H1 (cell line): ENCODE measurements at regions not wholly inside any gene's neighbourhood (a gene's known extent, or its start where the extent isn't known, plus 50 kb on each side); places are given as distances from the start of the nearest gene placed in this dataset.

Experiments used
- CTCF ChIA-PET: fragments of 300-600 bp; sonication (Branson Sonifier 250); formaldehyde crosslinking; loops from one replicate; lab custom pipeline; 2021; ENCODE audit not compliant: partially characterized antibody; lab: Charles Lee
- POLR2A ChIA-PET: fragments of 300-600 bp; sonication (Branson Sonifier 250); formaldehyde crosslinking; loops from one replicate; lab custom pipeline; 2021; ENCODE audit warnings: inconsistent platforms; ENCODE audit not compliant: partially characterized antibody; lab: Charles Lee
- DNase-seq, 2 experiments: peaks; one replicate each; pipeline versions ENCODE4 v3.0.0 to v3.0.0-alpha.2; 2010 to 2022; ENCODE audit warnings: low spot score in 2 of 2, low read depth in 1 of 2, mixed read lengths in 1 of 2
- FAIRE-seq: peaks from 2 replicates; lab custom pipeline; 2011; peaks lifted over from hg19 to GRCh38; lab: Jason Lieb, UNC
- H2AFZ ChIP-seq: 2 replicates; pipeline ENCODE4 v1.8.1; 2012; ENCODE audit warnings: low read length, inconsistent platforms
- H2AK5ac ChIP-seq: 2 replicates; pipeline ENCODE4 v1.6.1; 2013; ENCODE audit warnings: low read depth, low read length
- H2BK120ac ChIP-seq: replicated peaks from 2 replicates; pipeline ENCODE3; 2013; ENCODE audit warnings: low read depth, low read length, inconsistent platforms
- H2BK12ac ChIP-seq: 2 replicates; pipeline ENCODE4 v1.6.1; 2013; ENCODE audit warnings: low read depth, low read length
- H2BK15ac ChIP-seq: 2 replicates; pipeline ENCODE4 v1.6.1; 2013; ENCODE audit warnings: low read length
- H2BK20ac ChIP-seq: 2 replicates; pipeline ENCODE4 v1.6.1; 2013; ENCODE audit warnings: low read length
- H2BK5ac ChIP-seq: 2 replicates; pipeline ENCODE4 v1.6.1; 2013; ENCODE audit warnings: low read depth, low read length
- H3K14ac ChIP-seq: 2 replicates; pipeline ENCODE4 v1.6.1; 2013; ENCODE audit warnings: inconsistent platforms; ENCODE audit not compliant: insufficient read length
- H3K18ac ChIP-seq: 2 replicates; pipeline ENCODE4 v1.6.1; 2013; ENCODE audit warnings: low read length; ENCODE audit errors: extremely low read depth
- H3K23ac ChIP-seq: 2 replicates; pipeline ENCODE4 v1.6.1; 2013; ENCODE audit warnings: inconsistent platforms; ENCODE audit not compliant: insufficient read length
- H3K23me2 ChIP-seq: 2 replicates; pipeline ENCODE4 v1.6.1; 2013; ENCODE audit warnings: low read depth, low read length
- H3K27ac ChIP-seq: 2 replicates; pipeline ENCODE4 v1.6.1; 2011; ENCODE audit warnings: low read depth, low read length, inconsistent platforms
- H3K27me3 ChIP-seq, 4 experiments: replicated peaks in 1 of 4; 1 replicate in 1 of 4; 2 replicates in 3 of 4; pipeline versions ENCODE4 v1.6.1 to v1.8.1; 2011 to 2013; ENCODE audit warnings: low read length in 3 of 4, mild to moderate bottlenecking in 3 of 4, inconsistent platforms in 2 of 4, mixed read lengths in 2 of 4, moderate library complexity in 1 of 4; ENCODE audit not compliant: control insufficient read depth in 3 of 4, insufficient read depth in 3 of 4; ENCODE audit errors: extremely low read depth in 1 of 4
- H3K36me3 ChIP-seq, 4 experiments: 2 replicates each; pipeline versions ENCODE4 v1.6.1 to v1.8.1; 2011 to 2013; ENCODE audit warnings: mild to moderate bottlenecking in 4 of 4, low read length in 3 of 4, moderate library complexity in 2 of 4, control low read depth in 1 of 4, inconsistent platforms in 1 of 4; ENCODE audit not compliant: insufficient read depth in 4 of 4, control insufficient read depth in 2 of 4
- H3K4ac ChIP-seq: replicated peaks from 2 replicates; pipeline ENCODE3; 2013; ENCODE audit warnings: low read length, low read depth, mixed read lengths, inconsistent platforms; ENCODE audit not compliant: insufficient read length
- H3K4me1 ChIP-seq, 4 experiments: replicated peaks in 1 of 4; 1 replicate in 1 of 4; 2 replicates in 3 of 4; pipeline versions ENCODE4 v1.6.1 to v1.8.1; 2011 to 2013; ENCODE audit warnings: low read length in 3 of 4, inconsistent platforms in 2 of 4, mixed read lengths in 1 of 4; ENCODE audit not compliant: insufficient read depth in 4 of 4, control insufficient read depth in 3 of 4
- H3K4me2 ChIP-seq, 2 experiments: 2 replicates each; pipeline versions ENCODE4 v1.6.1 to v1.8.1; 2011 to 2013; ENCODE audit warnings: low read depth in 2 of 2, low read length in 2 of 2, control low read depth in 1 of 2, inconsistent platforms in 1 of 2, mild to moderate bottlenecking in 1 of 2; ENCODE audit not compliant: insufficient read depth in 1 of 2
- H3K4me3 ChIP-seq, 4 experiments: fragments of 200-600, 300-600 bp in 1 of 4; sonication (generic), shearing (Covaris generic), sonication (Bioruptor Twin) in 1 of 4; 2 replicates each; pipeline versions ENCODE4 v1.5.1 to v1.8.1; 2011 to 2016; ENCODE audit warnings: low read length in 4 of 4, low read depth in 3 of 4, control low read depth in 2 of 4, inconsistent platforms in 2 of 4, mild to moderate bottlenecking in 2 of 4, mixed read lengths in 1 of 4, moderate library complexity in 1 of 4; ENCODE audit not compliant: insufficient read depth in 2 of 4; ENCODE audit errors: extremely low read depth in 1 of 4
- H3K56ac ChIP-seq: replicated peaks from 2 replicates; pipeline ENCODE3; 2013; ENCODE audit warnings: low read depth, mild to moderate bottlenecking, mixed read lengths, low read length, inconsistent platforms; ENCODE audit not compliant: insufficient read length
- H3K79me1 ChIP-seq: 2 replicates; pipeline ENCODE4 v1.6.1; 2013; ENCODE audit warnings: low read depth, low read length, control low read depth
- H3K79me2 ChIP-seq, 2 experiments: 2 replicates each; pipeline versions ENCODE4 v1.6.1 to v1.8.1; 2012 to 2013; ENCODE audit warnings: low read length in 2 of 2, mild to moderate bottlenecking in 2 of 2, inconsistent platforms in 1 of 2; ENCODE audit not compliant: insufficient read depth in 2 of 2, control insufficient read depth in 1 of 2
- H3K9ac ChIP-seq, 4 experiments: replicated peaks in 1 of 4; 1 replicate in 1 of 4; 2 replicates in 3 of 4; pipeline versions ENCODE4 v1.6.1 to v1.8.1; 2011 to 2013; ENCODE audit warnings: low read depth in 3 of 4, low read length in 3 of 4, control low read depth in 2 of 4, mild to moderate bottlenecking in 2 of 4, moderate library complexity in 2 of 4, inconsistent platforms in 1 of 4; ENCODE audit errors: extremely low read depth in 1 of 4
- H3K9me3 ChIP-seq, 2 experiments: 2 replicates each; pipeline versions ENCODE4 v1.6.1 to v1.8.1; 2012 to 2013; ENCODE audit warnings: mild to moderate bottlenecking in 2 of 2, moderate library complexity in 2 of 2, control low read depth in 1 of 2, inconsistent platforms in 1 of 2, low read depth in 1 of 2, low read length in 1 of 2, mixed read lengths in 1 of 2; ENCODE audit not compliant: insufficient read depth in 2 of 2
- H4K20me1 ChIP-seq, 2 experiments: replicated peaks in 1 of 2; 2 replicates each; pipeline versions ENCODE3 to v1.8.1; 2011 to 2013; ENCODE audit warnings: inconsistent platforms in 2 of 2, low read length in 2 of 2, mild to moderate bottlenecking in 1 of 2; ENCODE audit not compliant: insufficient read depth in 2 of 2, control insufficient read depth in 1 of 2
- H4K5ac ChIP-seq: 2 replicates; pipeline ENCODE4 v1.6.1; 2013; ENCODE audit warnings: low read length, low read depth, mixed read lengths, inconsistent platforms; ENCODE audit not compliant: insufficient read length
- H4K8ac ChIP-seq: 2 replicates; pipeline ENCODE4 v1.8.0; 2013; ENCODE audit warnings: mild to moderate bottlenecking, moderate library complexity, low read length, inconsistent platforms; ENCODE audit not compliant: insufficient read depth; ENCODE audit errors: extremely low read depth
- H4K91ac ChIP-seq: replicated peaks from 2 replicates; pipeline ENCODE3; 2013; ENCODE audit warnings: low read length, mixed read lengths, inconsistent platforms; ENCODE audit not compliant: insufficient read length
- BCL11A ChIP-seq, 2 experiments: IDR thresholded peaks; one replicate each; pipeline ENCODE4 v1.6.1; 2011; ENCODE audit warnings: low read depth in 2 of 2, low read length in 2 of 2, mild to moderate bottlenecking in 2 of 2
- CBX5 ChIP-seq: fragments of 300-800, 300-1000 bp; sonication (generic); IDR thresholded peaks from 2 replicates; pipeline ENCODE4 v1.7.1; 2016; ENCODE audit warnings: antibody characterized with exemption, low read length, low read depth
- CTBP2 ChIP-seq: IDR thresholded peaks from 2 replicates; pipeline ENCODE4 v1.7.0; 2011; ENCODE audit warnings: borderline replicate concordance, mild to moderate bottlenecking, moderate library complexity, mixed read lengths, low read length; ENCODE audit not compliant: insufficient read depth, insufficient read length
- GABPA ChIP-seq: IDR thresholded peaks from 2 replicates; pipeline ENCODE4 v1.6.1; 2011; ENCODE audit warnings: mild to moderate bottlenecking, low read length, moderate library complexity, borderline replicate concordance; ENCODE audit not compliant: insufficient read depth
- HDAC2 ChIP-seq, 2 experiments: fragments of 300-600 bp in 1 of 2; sonication (generic) in 1 of 2; IDR thresholded peaks; 2 replicates each; pipeline ENCODE4 v1.6.1; 2011 to 2012; ENCODE audit warnings: low read depth in 2 of 2, low read length in 2 of 2, mild to moderate bottlenecking in 2 of 2, moderate library complexity in 2 of 2, borderline replicate concordance in 1 of 2, inconsistent platforms in 1 of 2
- HDAC6 ChIP-seq: IDR thresholded peaks from one replicate; pipeline ENCODE4 v1.7.1; 2012; ENCODE audit warnings: low read depth, mild to moderate bottlenecking, inconsistent platforms, low read length, moderate library complexity
- KDM4A ChIP-seq: IDR thresholded peaks from one replicate; pipeline ENCODE4 v1.7.1; 2012; ENCODE audit warnings: low read depth, mild to moderate bottlenecking, moderate library complexity, low read length, inconsistent platforms; ENCODE audit not compliant: severe bottlenecking
- MAFK ChIP-seq: IDR thresholded peaks from 2 replicates; pipeline ENCODE4 v1.6.1; 2012; ENCODE audit warnings: low read depth, mild to moderate bottlenecking, improper control_type of control experiment, low read length
- RFX5 ChIP-seq: IDR thresholded peaks from 2 replicates; pipeline ENCODE4 v1.6.1; 2011; ENCODE audit warnings: low read depth, low read length, improper control_type of control experiment, borderline replicate concordance
- RNF2 ChIP-seq: fragments of 200-900, 300-1000 bp; sonication (generic); IDR thresholded peaks from 2 replicates; pipeline ENCODE4 v1.7.1; 2016; ENCODE audit warnings: borderline replicate concordance, low read depth, mild to moderate bottlenecking, antibody characterized with exemption, low read length; ENCODE audit not compliant: poor library complexity, severe bottlenecking; ENCODE audit errors: missing control alignments
- SIRT6 ChIP-seq: IDR thresholded peaks from one replicate; pipeline ENCODE4 v1.7.1; 2012; ENCODE audit warnings: low read length, inconsistent platforms
- SIX5 ChIP-seq: IDR thresholded peaks from 2 replicates; pipeline ENCODE4 v1.6.1; 2011; ENCODE audit warnings: mild to moderate bottlenecking, low read depth, low read length
- SP4 ChIP-seq: IDR thresholded peaks from 2 replicates; pipeline ENCODE4 v1.6.1; 2012; ENCODE audit warnings: low read length, inconsistent platforms
- TAF1 ChIP-seq: IDR thresholded peaks from 2 replicates; pipeline ENCODE4 v1.6.1; 2011; ENCODE audit warnings: mild to moderate bottlenecking, low read depth, low read length
- TCF12 ChIP-seq: IDR thresholded peaks from 2 replicates; pipeline ENCODE4 v1.6.1; 2011; ENCODE audit warnings: low read depth, mild to moderate bottlenecking, low read length
- WGBS, 2 experiments: shearing (Covaris generic) in 1 of 2; methylation state at CpG; one replicate each; pipeline versions ENCODE4 v1.1.6 to v1.1.7; 2013 to 2015; ENCODE audit warnings: low lambda C conversion rate in 2 of 2, mixed read lengths in 2 of 2, inconsistent platforms in 1 of 2, low coverage in 1 of 2, missing lambda C conversion rate in 1 of 2; ENCODE audit not compliant: insufficient replicate concordance in 2 of 2, insufficient coverage in 1 of 2, insufficient read length in 1 of 2; ENCODE audit errors: extremely low coverage in 1 of 2, missing lambda C conversion rate in 1 of 2; 5-methylcytosine and 5-hydroxymethylcytosine counted together

- no peak overlapping the region for H2BK20ac ChIP-seq
- H3K4ac ChIP-seq = no peak overlapping the region
- no peaks in the 10 kb centered on the region for H3K9me3 ChIP-seq
- H3K56ac ChIP-seq = no peak overlapping the region
- H3K79me2 ChIP-seq = peaks cover 0 to 52% of the 10 kb centered on the region in 2 experiments; a peak in 2 of 4 replicates
- H3K79me1 ChIP-seq = peaks cover 2% of the 10 kb centered on the region
- no peak overlapping the region for H3K18ac ChIP-seq
- no peak overlapping the region for H4K5ac ChIP-seq
- H3K36me3 ChIP-seq = peaks cover 0 to 22% (median 14%) of the 10 kb centered on the region in 4 experiments; a peak in 7 of 8 replicates
- ChIA-PET CTCF (interaction anchor here (0.7 to 1.6 kb wide), 8 partner anchors 9 to 363 kb away, joined by 3 to 5 read pairs (median 3); no protein-coding TSS in a partner anchor), POLR2A (no interaction called here)
- H3K23ac ChIP-seq = no peak overlapping the region
- 96% methylated on average over 11 of the region's 11 CpGs; no CpG with 5 or more reads in 1 of the 2 experiments for WGBS, 2 experiments
- H3K27ac ChIP-seq = no peak overlapping the region
- H2BK120ac ChIP-seq = no peak overlapping the region
- H3K4me3 ChIP-seq = no peak overlapping the region
- no peak overlapping the region for H2AK5ac ChIP-seq
- H3K4me1 ChIP-seq = peaks cover 0 to 8% (median 2%) of the 10 kb centered on the region in 4 experiments
- H4K8ac ChIP-seq = no peak overlapping the region
- DNase-seq = no peak
- H4K91ac ChIP-seq = no peak overlapping the region
- no peak for FAIRE-seq
- no peak overlapping the region for H2BK15ac ChIP-seq
- H2BK5ac ChIP-seq = no peak overlapping the region
- no peak overlapping the region for H3K9ac ChIP-seq
- H4K20me1 ChIP-seq = peaks cover 0 to 2% of the 10 kb centered on the region in 2 experiments
- H3K4me2 ChIP-seq = no peak overlapping the region
- no peaks in the 10 kb centered on the region for H3K27me3 ChIP-seq
- H3K14ac ChIP-seq = no peak overlapping the region
- H2BK12ac ChIP-seq = no peak overlapping the region
- no peak overlapping the region for H2AFZ ChIP-seq
- no peaks in the 10 kb centered on the region for H3K23me2 ChIP-seq
- TF ChIP-seq CTBP2 = no peak
- TF ChIP-seq BCL11A (IDR thresholded peaks at IDR 0.05; ENCODE audit: low read depth in 2 of 2, low read length in 2 of 2) = no peak
- TF ChIP-seq RFX5 = no peak
- no peak for TF ChIP-seq RNF2
- no peak for TF ChIP-seq HDAC6
- TF ChIP-seq KDM4A = no peak
- TF ChIP-seq SIX5 = no peak
- TF ChIP-seq CBX5 = no peak
- no peak for TF ChIP-seq TAF1
- no peak for TF ChIP-seq GABPA
- TF ChIP-seq MAFK = no peak
- no peak for TF ChIP-seq SP4
- no peak for TF ChIP-seq SIRT6
- TF ChIP-seq TCF12 = no peak
- TF ChIP-seq HDAC2 (IDR thresholded peaks at IDR 0.05; ENCODE audit: borderline replicate concordance in 1 of 2, low read depth in 2 of 2, low read length in 2 of 2) = no peak
Observed at GRCh38 chr9:110136802-110137201, 71.2 kb downstream of the C9orf152 start.
